ENCODE measurements at regions not wholly inside any gene's neighbourhood (a gene's known extent, or its start where the extent isn't known, plus 50 kb on each side); places are given as distances from the start of the nearest gene placed in this dataset.

DNA sequence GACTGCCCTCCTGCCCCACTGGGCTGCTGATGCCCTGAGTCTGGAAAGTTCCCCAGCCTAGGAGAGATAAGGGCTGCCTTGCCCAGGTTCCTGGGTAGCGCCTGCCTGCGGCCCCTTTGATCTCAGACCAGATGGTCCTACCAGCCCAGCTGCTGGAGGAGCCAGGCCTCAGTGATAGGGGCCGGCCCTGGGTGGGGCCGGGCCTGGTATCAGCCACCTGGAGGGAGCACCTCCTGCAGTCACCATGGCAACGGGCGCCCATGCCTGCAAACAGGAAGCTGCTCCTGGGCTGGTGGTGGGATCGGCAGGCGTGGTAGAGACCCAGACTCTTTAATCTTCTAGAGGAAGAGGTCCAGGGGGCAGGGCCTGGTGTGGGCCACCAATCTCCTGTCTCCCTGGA is 119.7 kb upstream of the WNT4 start:
- intact Hi-C loops (cut with DNase I): no loop called here
- Histone ChIP-seq H3K27me3 (no peaks in the 10 kb centered on the region), H3K27ac (no peak overlapping the region)

DNA sequence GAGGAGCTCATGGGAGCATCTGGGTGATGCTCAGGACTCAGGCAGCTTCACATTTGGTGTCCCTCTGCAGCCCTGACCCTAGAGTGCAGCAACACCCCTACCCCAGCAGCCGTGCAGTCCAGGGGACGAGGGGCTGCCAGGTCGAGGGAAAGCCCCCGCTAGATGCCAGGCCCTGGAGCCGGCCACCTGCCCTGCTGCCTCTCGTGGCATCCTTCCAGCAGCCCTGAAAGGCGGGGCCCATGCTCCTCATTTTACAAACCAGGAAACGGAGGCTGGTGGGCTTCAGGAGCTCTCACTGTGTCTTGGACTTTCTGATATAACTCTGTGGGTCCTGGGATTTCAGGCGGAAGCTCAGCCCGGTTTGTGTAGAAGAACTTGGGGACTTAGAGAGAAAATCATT is 120.5 kb upstream of the WNT4 start:
- Histone ChIP-seq H3K27ac (no peak overlapping the region), H3K4me1 (no peaks in the 10 kb centered on the region), H3K36me3 (no peaks in the 10 kb centered on the region), H3K4me3 (no peak overlapping the region), H3K9me3 (no peaks in the 10 kb centered on the region), H3K27me3 (no peaks in the 10 kb centered on the region)
- intact Hi-C loops (cut with DNase I): no loop called here
- TF ChIP-seq, protein P1, sequence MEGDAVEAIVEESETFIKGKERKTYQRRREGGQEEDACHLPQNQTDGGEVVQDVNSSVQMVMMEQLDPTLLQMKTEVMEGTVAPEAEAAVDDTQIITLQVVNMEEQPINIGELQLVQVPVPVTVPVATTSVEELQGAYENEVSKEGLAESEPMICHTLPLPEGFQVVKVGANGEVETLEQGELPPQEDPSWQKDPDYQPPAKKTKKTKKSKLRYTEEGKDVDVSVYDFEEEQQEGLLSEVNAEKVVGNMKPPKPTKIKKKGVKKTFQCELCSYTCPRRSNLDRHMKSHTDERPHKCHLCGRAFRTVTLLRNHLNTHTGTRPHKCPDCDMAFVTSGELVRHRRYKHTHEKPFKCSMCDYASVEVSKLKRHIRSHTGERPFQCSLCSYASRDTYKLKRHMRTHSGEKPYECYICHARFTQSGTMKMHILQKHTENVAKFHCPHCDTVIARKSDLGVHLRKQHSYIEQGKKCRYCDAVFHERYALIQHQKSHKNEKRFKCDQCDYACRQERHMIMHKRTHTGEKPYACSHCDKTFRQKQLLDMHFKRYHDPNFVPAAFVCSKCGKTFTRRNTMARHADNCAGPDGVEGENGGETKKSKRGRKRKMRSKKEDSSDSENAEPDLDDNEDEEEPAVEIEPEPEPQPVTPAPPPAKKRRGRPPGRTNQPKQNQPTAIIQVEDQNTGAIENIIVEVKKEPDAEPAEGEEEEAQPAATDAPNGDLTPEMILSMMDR (IDR thresholded peaks at IDR 0.05): no peak
- DNase-seq (ENCODE audit: low spot score in 2 of 2): no peak

More for the DNA sequence above, 119.7 kb upstream of the WNT4 start:
- Histone ChIP-seq H3K4me1 (no peaks in the 10 kb centered on the region), H3K9me3 (no peaks in the 10 kb centered on the region), H3K36me3 (no peaks in the 10 kb centered on the region), H3K4me3 (no peak overlapping the region)
- no peak for DNase-seq (ENCODE audit: low spot score in 2 of 2)
- TF ChIP-seq, protein P1 (IDR thresholded peaks at IDR 0.05): no peak

DNA sequence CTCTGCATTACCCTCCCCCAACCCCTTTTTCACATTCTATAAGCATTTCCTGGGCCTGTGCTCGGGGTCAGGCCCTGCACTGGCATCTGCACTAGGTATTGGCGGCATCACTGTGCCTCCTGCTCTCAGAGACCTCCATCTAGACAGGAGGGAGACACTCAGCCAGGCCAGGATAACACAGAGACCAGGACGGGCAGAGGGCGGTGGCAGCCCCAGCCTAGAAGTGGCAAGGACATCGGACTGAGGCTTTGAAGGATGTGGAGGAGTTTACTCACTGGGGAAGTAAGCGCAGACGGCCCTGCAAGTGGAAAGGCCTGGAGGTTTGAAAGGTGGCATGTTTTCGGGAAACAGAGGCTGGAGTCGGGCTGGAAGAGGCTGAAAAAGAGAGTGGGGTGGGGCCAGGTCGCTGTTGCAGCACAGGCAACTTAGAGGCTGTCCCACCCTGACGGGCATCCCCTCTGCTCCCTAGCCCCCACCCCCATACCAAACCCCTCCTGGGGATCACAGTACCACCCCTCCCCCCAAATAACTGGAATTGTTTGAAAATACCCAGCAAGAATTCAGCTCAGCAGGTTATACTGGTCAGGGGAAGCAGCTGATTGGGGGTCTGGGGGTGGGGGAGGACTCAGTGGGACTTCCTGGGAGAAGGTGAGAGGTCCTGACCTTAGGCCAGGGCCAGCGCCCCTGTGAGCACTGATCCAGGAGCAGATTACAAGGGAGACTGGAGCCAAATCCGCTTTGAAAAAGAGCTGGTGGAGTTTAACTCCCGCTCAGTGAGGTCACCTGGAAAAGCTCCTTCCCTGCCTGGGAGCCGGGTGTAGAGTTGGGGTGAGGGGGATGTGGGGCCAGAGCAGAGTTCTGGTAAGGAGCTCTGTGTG is 121.8 kb upstream of the WNT4 start:
- H3K4me3 ChIP-seq: no peak overlapping the region
- H3K4me1 ChIP-seq: no peaks in the 10 kb centered on the region
- TF ChIP-seq, protein P1 (IDR thresholded peaks at IDR 0.05): no peak
- no peaks in the 10 kb centered on the region for H3K9me3 ChIP-seq
- H3K27ac ChIP-seq: no peak overlapping the region
- no peaks in the 10 kb centered on the region for H3K36me3 ChIP-seq
- intact Hi-C loops (cut with DNase I): no loop called here
- H3K27me3 ChIP-seq: no peaks in the 10 kb centered on the region
- no peak for DNase-seq (ENCODE audit: low spot score in 2 of 2)

DNA sequence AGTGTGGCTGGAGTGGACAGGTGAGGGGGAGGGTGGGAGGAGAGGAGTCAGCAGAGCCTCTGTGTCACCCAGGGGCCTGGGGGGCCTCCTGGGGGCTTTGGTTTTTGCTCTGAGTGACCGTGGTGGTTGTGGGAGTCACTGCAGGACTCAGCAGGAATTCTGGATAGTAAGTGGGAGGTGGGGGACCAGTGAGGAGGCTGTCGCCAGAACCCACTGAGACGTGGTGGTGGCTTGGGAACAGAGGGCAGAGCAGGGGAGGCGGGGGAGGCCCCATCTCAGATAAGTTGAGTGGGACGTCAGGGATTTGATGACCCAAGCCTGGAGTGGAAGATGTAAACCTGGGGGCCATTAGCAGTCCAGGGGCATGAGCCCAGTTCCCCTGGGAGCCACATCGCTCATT is 123.2 kb upstream of the WNT4 start:
- no peak for DNase-seq (ENCODE audit: low spot score in 2 of 2)
- Histone ChIP-seq H3K27me3 (no peaks in the 10 kb centered on the region), H3K4me1 (no peaks in the 10 kb centered on the region), H3K27ac (no peak overlapping the region), H3K4me3 (no peak overlapping the region), H3K36me3 (no peaks in the 10 kb centered on the region), H3K9me3 (no peaks in the 10 kb centered on the region)
- TF ChIP-seq, protein P1 (IDR thresholded peaks at IDR 0.05): no peak
- intact Hi-C loops (cut with DNase I): no loop called here

DNA sequence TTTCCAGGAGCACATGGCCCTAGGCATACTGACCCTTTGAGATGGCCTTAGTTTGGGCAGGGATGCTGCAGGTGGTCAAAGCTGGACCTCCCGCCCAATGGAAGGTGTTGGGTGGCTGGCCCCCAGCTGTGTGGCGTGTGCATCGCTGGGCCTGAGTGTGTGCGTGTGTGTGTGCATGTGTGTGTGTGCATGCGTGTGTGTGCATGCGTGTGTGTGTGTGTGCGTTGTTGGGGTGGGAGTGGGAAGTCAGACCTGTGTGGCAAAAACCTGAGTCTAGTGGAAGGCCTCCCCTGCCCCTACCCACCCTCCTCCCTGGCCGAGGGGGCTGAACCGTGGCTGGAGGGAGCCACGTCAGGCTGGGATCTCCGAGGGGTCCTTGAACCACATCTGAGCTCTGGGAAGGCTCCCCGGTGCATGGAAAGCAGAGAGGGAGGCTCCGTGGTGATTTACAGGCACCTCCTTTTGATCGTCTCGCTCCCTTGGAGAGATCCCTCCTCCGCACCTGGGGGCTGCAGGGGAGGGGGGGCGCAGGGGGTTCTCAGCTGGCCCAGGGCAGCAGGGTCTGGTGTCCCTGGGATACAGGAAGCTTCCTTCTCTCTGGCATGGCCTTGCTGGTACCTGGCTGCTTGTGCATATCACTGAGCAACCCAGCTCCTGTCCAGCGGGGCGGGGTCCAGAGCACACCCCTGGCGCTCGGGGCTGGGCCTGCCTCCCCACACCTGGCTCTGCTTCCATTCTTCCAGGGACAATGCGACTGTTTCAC is 124.7 kb upstream of the WNT4 start:
- Histone ChIP-seq H3K27ac (no peak overlapping the region), H3K27me3 (no peaks in the 10 kb centered on the region), H3K9me3 (no peaks in the 10 kb centered on the region), H3K4me1 (no peaks in the 10 kb centered on the region), H3K4me3 (no peak overlapping the region), H3K36me3 (no peaks in the 10 kb centered on the region)
- DNase-seq (ENCODE audit: low spot score in 2 of 2): no peak
- TF ChIP-seq, protein P1 (IDR thresholded peaks at IDR 0.05): no peak
- intact Hi-C loops (cut with DNase I): no loop called here
